ENCODE measurements at regions not wholly inside any gene's neighbourhood (a gene's known extent, or its start where the extent isn't known, plus 50 kb on each side); places are given as distances from the start of the nearest gene placed in this dataset.
"Not testable (repeated sequence)": the region's sequence is repeated elsewhere in the genome, so short reads cannot be mapped to it uniquely, and the experiment has no call there.

- not testable (repeated sequence) for TF ChIP-seq ZC3H10 (CRISPR knock-in tag; IDR thresholded peaks at IDR 0.05); ZNF70 (CRISPR knock-in tag; IDR thresholded peaks at IDR 0.05); CSRNP3 (CRISPR knock-in tag; IDR thresholded peaks at IDR 0.05); RARB (CRISPR knock-in tag; IDR thresholded peaks at IDR 0.05); POU6F1 (CRISPR knock-in tag; IDR thresholded peaks at IDR 0.05; ENCODE audit: borderline replicate concordance, low read depth); ZFP3 (CRISPR knock-in tag; IDR thresholded peaks at IDR 0.05); PPARA (CRISPR knock-in tag; IDR thresholded peaks at IDR 0.05; ENCODE audit: borderline replicate concordance); ESRRG (CRISPR knock-in tag; IDR thresholded peaks at IDR 0.05)
Measured at GRCh38 chr11:116028506-116028905, 524.3 kb upstream of the CADM1 start.
